AG09319 (cell line): ENCODE measurements at regions not wholly inside any gene's neighbourhood (a gene's known extent, or its start where the extent isn't known, plus 50 kb on each side); places are given as distances from the start of the nearest gene placed in this dataset.

Source experiments
- DNase-seq: peaks from one replicate; pipeline ENCODE4 v3.0.0-alpha.2; 2010; ENCODE audit warnings: low read depth; ENCODE audit errors: extremely low read depth
- CTCF ChIP-seq: IDR thresholded peaks from 2 replicates; pipeline ENCODE4 v1.5.1; 2011; ENCODE audit warnings: low read depth, mild to moderate bottlenecking, inconsistent platforms, low read length, moderate library complexity

- no peak for DNase-seq
- no peak for TF ChIP-seq CTCF
Measured at GRCh38 chr6:8651998-8652397, 216.7 kb upstream of the SLC35B3 start.

GRCh38 chr6:8645212-8645611 lies 209.9 kb upstream of the SLC35B3 start:
- TF ChIP-seq CTCF = no peak
- no peak for DNase-seq

GRCh38 chr6:8644306-8644705 lies 209.0 kb upstream of the SLC35B3 start:
- DNase-seq = no peak
- TF ChIP-seq CTCF = no peak

- no peak for TF ChIP-seq CTCF
- DNase-seq = no peak
Measured at GRCh38 chr6:8642854-8643253, 207.5 kb upstream of the SLC35B3 start.

GRCh38 chr6:8642131-8642530 lies 206.8 kb upstream of the SLC35B3 start:
- DNase-seq = no peak
- TF ChIP-seq CTCF = no peak

GRCh38 chr6:8639928-8640649 lies 204.7 kb upstream of the SLC35B3 start:
- DNase-seq = no peak
- TF ChIP-seq CTCF = no peak

- no peak for DNase-seq
- no peak for TF ChIP-seq CTCF
Measured at GRCh38 chr6:8637896-8638597, 202.7 kb upstream of the SLC35B3 start.
